Mesenchymal stem cell (in vitro differentiated cells and primary cell): ENCODE measurements at regions not wholly inside any gene's neighbourhood (a gene's known extent, or its start where the extent isn't known, plus 50 kb on each side); places are given as distances from the start of the nearest gene placed in this dataset.
A peak's percentile ranks its signal among the peaks of the same experiment; 100 is the strongest.

Source experiments
- DNase-seq: peaks from one replicate; pipeline ENCODE4 v3.0.0-alpha.2; 2013
- H2AFZ ChIP-seq: one replicate; pipeline ENCODE4 v1.6.1; 2013; ENCODE audit warnings: low read depth, mild to moderate bottlenecking, control low read depth, inconsistent platforms, low read length, moderate library complexity
- H2AK5ac ChIP-seq: 2 replicates; pipeline ENCODE4 v1.6.1; 2013; ENCODE audit warnings: low read length, moderate library complexity, mild to moderate bottlenecking, inconsistent platforms; ENCODE audit not compliant: severe bottlenecking
- H2BK120ac ChIP-seq: one replicate; pipeline ENCODE4 v1.6.1; 2013; ENCODE audit warnings: low read depth, mild to moderate bottlenecking, inconsistent platforms, low read length, moderate library complexity
- H2BK12ac ChIP-seq, 2 experiments: one replicate each; pipeline ENCODE4 v1.6.1; 2013; ENCODE audit warnings: inconsistent platforms in 2 of 2, low read length in 2 of 2, mild to moderate bottlenecking in 2 of 2, moderate library complexity in 2 of 2, control low read depth in 1 of 2
- H2BK15ac ChIP-seq: one replicate; pipeline ENCODE4 v1.6.1; 2013; ENCODE audit warnings: mild to moderate bottlenecking, low read depth, inconsistent platforms; ENCODE audit not compliant: poor library complexity, severe bottlenecking
- H2BK5ac ChIP-seq: 2 replicates; pipeline ENCODE4 v1.6.1; 2013; ENCODE audit warnings: low read depth, mild to moderate bottlenecking, low read length, control low read depth, inconsistent platforms; ENCODE audit not compliant: poor library complexity, severe bottlenecking
- H3K14ac ChIP-seq, 2 experiments: one replicate each; pipeline ENCODE4 v1.6.1; 2013; ENCODE audit warnings: inconsistent platforms in 2 of 2, low read length in 2 of 2, control low read depth in 1 of 2, mild to moderate bottlenecking in 1 of 2, moderate library complexity in 1 of 2
- H3K18ac ChIP-seq, 2 experiments: one replicate each; pipeline ENCODE4 v1.6.1; 2013; ENCODE audit warnings: inconsistent platforms in 2 of 2, low read length in 2 of 2, control low read depth in 1 of 2, low read depth in 1 of 2, mild to moderate bottlenecking in 1 of 2
- H3K23ac ChIP-seq, 2 experiments: one replicate each; pipeline ENCODE4 v1.6.1; 2013; ENCODE audit warnings: inconsistent platforms in 2 of 2, low read length in 2 of 2, mild to moderate bottlenecking in 2 of 2, moderate library complexity in 2 of 2, control low read depth in 1 of 2
- H3K27ac ChIP-seq: 2 replicates; pipeline ENCODE4 v1.5.1; 2013; ENCODE audit warnings: mild to moderate bottlenecking, moderate library complexity, low read length, control low read depth, inconsistent platforms; ENCODE audit not compliant: poor library complexity, severe bottlenecking
- H3K27me3 ChIP-seq, 2 experiments: 2 replicates each; pipeline versions ENCODE4 v1.6.1 to v1.7.0; 2013; ENCODE audit warnings: low read length in 2 of 2, mild to moderate bottlenecking in 2 of 2, moderate library complexity in 2 of 2, control low read depth in 1 of 2, inconsistent platforms in 1 of 2; ENCODE audit not compliant: control insufficient read depth in 1 of 2, insufficient read depth in 1 of 2
- H3K36me3 ChIP-seq, 2 experiments: 2 replicates each; pipeline versions ENCODE4 v1.6.1 to v1.7.0; 2013; ENCODE audit warnings: low read length in 2 of 2, control low read depth in 1 of 2, inconsistent platforms in 1 of 2, low read depth in 1 of 2, mild to moderate bottlenecking in 1 of 2; ENCODE audit not compliant: insufficient read depth in 2 of 2, control insufficient read depth in 1 of 2
- H3K4ac ChIP-seq, 2 experiments: one replicate each; pipeline ENCODE4 v1.6.1; 2013; ENCODE audit warnings: inconsistent platforms in 2 of 2, low read length in 2 of 2, mild to moderate bottlenecking in 2 of 2, moderate library complexity in 2 of 2, control low read depth in 1 of 2, low read depth in 1 of 2
- H3K4me1 ChIP-seq: 2 replicates; pipeline ENCODE4 v1.6.1; 2013; ENCODE audit warnings: low read depth, low read length, control low read depth; ENCODE audit not compliant: control insufficient read depth, insufficient read depth
- H3K4me2 ChIP-seq: 2 replicates; pipeline ENCODE4 v1.6.1; 2013; ENCODE audit warnings: low read length, mild to moderate bottlenecking, inconsistent platforms; ENCODE audit not compliant: poor library complexity, severe bottlenecking
- H3K4me3 ChIP-seq, 2 experiments: 2 replicates each; pipeline versions ENCODE4 v1.5.1 to v1.7.0; 2013; ENCODE audit warnings: low read length in 2 of 2, mild to moderate bottlenecking in 2 of 2, control low read depth in 1 of 2, low read depth in 1 of 2; ENCODE audit not compliant: insufficient read depth in 1 of 2
- H3K79me1 ChIP-seq: replicated peaks from 2 replicates; pipeline ENCODE4 v1.6.1; 2013; ENCODE audit warnings: mild to moderate bottlenecking, control low read depth, low read length, inconsistent platforms; ENCODE audit not compliant: poor library complexity, severe bottlenecking
- H3K9ac ChIP-seq: 2 replicates; pipeline ENCODE4 v1.7.0; 2013; ENCODE audit warnings: mild to moderate bottlenecking, low read length, moderate library complexity
- H3K9me3 ChIP-seq: 2 replicates; pipeline ENCODE4 v1.7.0; 2013; ENCODE audit warnings: mild to moderate bottlenecking, low read length; ENCODE audit not compliant: control insufficient read depth
- H4K8ac ChIP-seq: one replicate; pipeline ENCODE4 v1.6.1; 2013; ENCODE audit warnings: inconsistent platforms, mild to moderate bottlenecking, low read length, moderate library complexity
- H4K91ac ChIP-seq: one replicate; pipeline ENCODE4 v1.6.1; 2013; ENCODE audit warnings: mild to moderate bottlenecking, low read length, inconsistent platforms
- WGBS: methylation state at CpG from one replicate; pipeline ENCODE4 v1.1.7; 2013; ENCODE audit warnings: mixed read lengths; 5-methylcytosine and 5-hydroxymethylcytosine counted together

GRCh38 chr2:196334710-196335109, 163.3 kb upstream of the STK17B start:
- H2BK5ac ChIP-seq, result no peak overlapping the region
- whole genome bisulfite sequencing, result 70% methylated on average over 2 of the region's 3 CpGs

GRCh38 chr2:196335221-196335634, 163.8 kb upstream of the STK17B start:
- H3K36me3 ChIP-seq, result no peaks in the 10 kb centered on the region
- 2% methylated on average over 5 of the region's 6 CpGs for WGBS
- H3K23ac ChIP-seq, result no peak overlapping the region
- peaks cover 11% of the 10 kb centered on the region for H3K4me1 ChIP-seq
- no peaks in the 10 kb centered on the region for H3K27me3 ChIP-seq
- H3K9me3 ChIP-seq, result no peaks in the 10 kb centered on the region
- no peak overlapping the region for H4K8ac ChIP-seq
- H3K4me2 ChIP-seq, result no peak overlapping the region
- no peak overlapping the region for H3K14ac ChIP-seq
- H3K4me3 ChIP-seq, result no peak overlapping the region
- no peak overlapping the region for H2BK15ac ChIP-seq
- no peak overlapping the region for H2BK5ac ChIP-seq
- no peak overlapping the region for H2AFZ ChIP-seq
- DNase-seq, result peak; percentile 73
- H2AK5ac ChIP-seq, result no peak overlapping the region
- H3K18ac ChIP-seq, result peak overlapping the region in 1 of 2 experiments; percentile 8
- H3K4ac ChIP-seq, result no peak overlapping the region
- H3K79me1 ChIP-seq, result no peaks in the 10 kb centered on the region
- H4K91ac ChIP-seq, result no peak overlapping the region
- no peak overlapping the region for H3K9ac ChIP-seq
- H2BK12ac ChIP-seq, result no peak overlapping the region
- peak overlapping the region; percentile 13 for H3K27ac ChIP-seq
- no peak overlapping the region for H2BK120ac ChIP-seq

More at GRCh38 chr2:196334710-196335109, 163.3 kb upstream of the STK17B start:
- no peak overlapping the region for H3K27ac ChIP-seq
- H3K79me1 ChIP-seq, result no peaks in the 10 kb centered on the region
- H2BK12ac ChIP-seq, result no peak overlapping the region
- H2AFZ ChIP-seq, result no peak overlapping the region
- no peaks in the 10 kb centered on the region for H3K9me3 ChIP-seq
- H3K14ac ChIP-seq, result no peak overlapping the region
- no peak overlapping the region for H4K91ac ChIP-seq
- H3K27me3 ChIP-seq, result no peaks in the 10 kb centered on the region
- H3K23ac ChIP-seq, result no peak overlapping the region
- peak overlapping the region in 1 of 2 experiments; percentile 21 for H3K18ac ChIP-seq
- H3K9ac ChIP-seq, result no peak overlapping the region
- H3K36me3 ChIP-seq, result no peaks in the 10 kb centered on the region
- peaks cover 11% of the 10 kb centered on the region for H3K4me1 ChIP-seq
- no peak overlapping the region for H3K4me3 ChIP-seq
- H2BK15ac ChIP-seq, result no peak overlapping the region
- peak overlapping the region in 1 of 2 experiments; percentile 49 for H3K4ac ChIP-seq
- DNase-seq, result peak; percentile 9
- H2BK120ac ChIP-seq, result no peak overlapping the region
- no peak overlapping the region for H4K8ac ChIP-seq
- H3K4me2 ChIP-seq, result no peak overlapping the region
- H2AK5ac ChIP-seq, result no peak overlapping the region

GRCh38 chr2:196336207-196336606, 164.8 kb upstream of the STK17B start:
- Histone ChIP-seq H3K14ac (no peak overlapping the region), H2AFZ (no peak overlapping the region), H3K79me1 (no peaks in the 10 kb centered on the region), H2AK5ac (no peak overlapping the region), H3K4ac (no peak overlapping the region), H2BK12ac (peak overlapping the region in 1 of 2 experiments; percentile 2), H3K4me1 (peaks cover 10% of the 10 kb centered on the region), H2BK120ac (no peak overlapping the region), H3K23ac (no peak overlapping the region), H3K4me3 (no peak overlapping the region), H2BK5ac (no peak overlapping the region), H3K9me3 (no peaks in the 10 kb centered on the region), H3K27ac (peak overlapping the region; percentile 56), H3K9ac (no peak overlapping the region), H3K4me2 (no peak overlapping the region), H3K36me3 (no peaks in the 10 kb centered on the region), H2BK15ac (no peak overlapping the region), H3K18ac (peak overlapping the region in 1 of 2 experiments; percentile 47), H4K91ac (no peak overlapping the region), H4K8ac (peak overlapping the region; percentile 27), H3K27me3 (no peaks in the 10 kb centered on the region)
- WGBS, result 45% methylated on average over 6 of the region's 6 CpGs
- peak; percentile 63 for DNase-seq

- Histone ChIP-seq H3K4ac (peak overlapping the region in 1 of 2 experiments; percentile 19), H2AK5ac (peak overlapping the region; percentile 61), H3K9ac (no peak overlapping the region), H3K4me1 (peaks cover 8% of the 10 kb centered on the region), H3K27me3 (no peaks in the 10 kb centered on the region), H2AFZ (no peak overlapping the region), H2BK120ac (no peak overlapping the region), H3K79me1 (no peaks in the 10 kb centered on the region), H3K4me3 (no peak overlapping the region), H3K36me3 (no peaks in the 10 kb centered on the region), H2BK12ac (peak overlapping the region in 1 of 2 experiments; percentile 54), H4K91ac (no peak overlapping the region), H3K18ac (peak overlapping the region in 1 of 2 experiments; percentile 16), H3K4me2 (peak overlapping the region; percentile 7), H3K14ac (no peak overlapping the region), H3K23ac (no peak overlapping the region), H2BK5ac (no peak overlapping the region), H3K9me3 (no peaks in the 10 kb centered on the region), H3K27ac (peak overlapping the region; percentile 56), H4K8ac (no peak overlapping the region), H2BK15ac (no peak overlapping the region)
- peak; percentile 54 for DNase-seq
- 86% methylated on average over 2 of the region's 4 CpGs for WGBS
These were observed 165.3 kb upstream of the STK17B start for GRCh38 chr2:196336715-196337114.
